ENCODE measurements at regions not wholly inside any gene's neighbourhood (a gene's known extent, or its start where the extent isn't known, plus 50 kb on each side); places are given as distances from the start of the nearest gene placed in this dataset.

GRCh38 chr11:91011503-91011902 lies 788.7 kb upstream of the CHORDC1 start:
- TF ChIP-seq CTCF (IDR thresholded peaks at IDR 0.05; ENCODE audit: low read length), result no peak
- no peak for TF ChIP-seq EZH2phosphoT487 (IDR thresholded peaks at IDR 0.05; ENCODE audit: low read length)
